ACHN (cell line): ENCODE measurements at regions not wholly inside any gene's neighbourhood (a gene's known extent, or its start where the extent isn't known, plus 50 kb on each side); places are given as distances from the start of the nearest gene placed in this dataset.
"Not testable (repeated sequence)": the region's sequence is repeated elsewhere in the genome, so short reads cannot be mapped to it uniquely, and the experiment has no call there.

Experiments
- DNase-seq: peaks from one replicate; pipeline ENCODE4 v3.0.0-alpha.2; 2015
- in situ Hi-C: cut with HindIII; loops from 2 replicates; pipeline ENCODE4 v1.10.0; 2017; ENCODE audit warnings: low sequenced_read_pairs, low pct_ligation_motif_present, low pct_unique_long_range_greater_than_20kb

DNA sequence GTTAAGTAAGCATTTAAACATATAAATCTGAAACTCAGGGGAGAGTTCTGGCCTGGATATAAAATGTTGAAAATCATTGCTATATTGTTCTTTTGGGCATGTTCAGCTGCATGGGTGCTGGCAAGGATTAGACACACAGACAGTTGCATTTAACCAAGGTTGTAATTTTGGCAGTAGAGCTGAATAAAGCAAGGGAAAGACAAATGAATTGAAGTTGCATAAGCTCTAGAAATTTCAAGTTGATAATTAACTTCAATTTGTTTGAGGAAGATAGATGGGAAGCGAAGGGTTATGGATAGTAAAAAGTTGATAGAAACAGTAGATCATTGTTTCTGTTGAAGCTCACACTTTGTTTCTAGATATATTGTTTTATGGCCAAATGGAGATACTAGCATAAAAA is 97.2 kb upstream of the KCNJ18 start:
- in situ Hi-C loops = no loop called here
- no peak for DNase-seq

- no peak for DNase-seq
- in situ Hi-C loops = no loop called here
These were observed 90.1 kb upstream of the KCNJ18 start for GRCh38 chr17:21602176-21602575.

DNA sequence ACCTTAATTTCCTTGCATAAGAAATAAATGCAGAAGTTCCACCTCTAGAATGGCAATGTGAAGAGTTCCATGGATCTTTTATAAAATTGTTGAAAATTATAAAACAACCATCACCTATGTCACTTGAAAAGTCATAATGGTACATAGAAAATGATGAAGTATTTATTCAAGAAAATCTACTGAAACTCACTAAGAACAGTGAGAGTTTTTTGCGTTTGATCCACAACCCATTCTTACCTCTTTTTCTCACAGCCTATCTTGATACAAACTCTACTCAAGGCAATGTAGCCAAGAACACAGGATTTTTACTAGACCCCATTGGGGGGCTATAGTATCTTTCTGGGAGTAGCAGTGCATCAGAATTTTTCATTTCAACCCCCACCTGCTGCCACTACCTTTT is 89.0 kb upstream of the KCNJ18 start:
- in situ Hi-C loops, DNase-seq: not testable (repeated sequence)

DNA sequence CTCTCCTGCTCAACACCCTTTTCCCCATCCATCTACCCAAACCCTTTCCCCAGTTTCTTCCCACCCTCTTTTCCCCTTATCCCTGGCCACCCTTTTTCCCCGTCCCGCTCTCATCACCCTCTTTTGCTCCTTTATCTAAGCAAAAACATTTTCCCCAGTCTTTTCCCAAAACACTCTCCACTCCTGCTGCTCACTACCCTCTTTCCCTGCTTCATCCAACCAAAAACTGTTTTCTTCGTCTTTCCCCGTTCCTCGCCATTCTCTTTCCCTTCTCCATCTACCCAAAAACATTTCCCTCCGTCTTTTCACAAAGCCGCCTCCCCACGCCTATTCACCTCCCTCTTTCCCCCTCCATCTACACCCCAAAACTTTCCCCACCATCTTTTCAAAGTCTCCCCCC is 80.9 kb upstream of the KCNJ18 start:
- DNase-seq, in situ Hi-C loops: not testable (repeated sequence)

- DNase-seq, in situ Hi-C loops: not testable (repeated sequence)
These were observed 79.9 kb upstream of the KCNJ18 start for GRCh38 chr17:21612123-21613070.

DNA sequence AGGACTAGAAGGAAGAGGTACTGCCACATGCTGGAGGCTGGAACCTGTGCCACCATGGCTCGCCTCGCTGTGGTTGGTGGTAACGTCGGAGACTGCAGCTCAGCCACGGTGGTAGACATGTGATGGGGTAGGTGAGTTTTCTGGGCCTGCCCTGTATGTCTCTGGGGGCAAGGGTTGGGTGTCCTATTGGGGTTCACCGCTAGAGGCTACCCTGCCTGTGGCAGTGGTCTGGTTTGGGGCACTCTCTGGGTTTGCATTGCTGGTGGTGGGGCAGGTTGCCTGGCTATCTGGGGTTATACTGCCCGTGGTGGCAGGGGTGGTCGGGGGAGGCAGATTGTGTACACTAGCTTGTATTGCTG is 79.3 kb upstream of the KCNJ18 start:
- DNase-seq = no peak
- in situ Hi-C loops = no loop called here

DNA sequence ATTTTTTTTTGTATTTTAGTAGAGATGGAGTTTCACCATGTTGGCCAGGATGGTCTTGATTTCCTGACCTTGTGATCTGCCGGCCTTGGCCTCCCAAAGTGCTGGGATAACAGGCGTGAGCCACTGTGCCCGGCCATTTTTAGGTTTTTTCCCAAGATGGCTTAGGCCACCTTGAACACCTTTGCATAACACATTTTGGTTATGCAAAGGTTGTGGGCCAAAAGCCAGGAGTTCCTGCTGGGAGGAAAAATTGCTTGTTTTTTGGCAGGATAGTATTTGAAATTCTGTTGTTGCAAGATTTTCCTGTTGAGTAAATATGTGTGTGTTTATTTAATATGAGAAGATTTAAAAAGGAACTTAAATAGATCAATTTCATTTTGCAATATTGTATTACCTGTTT is 65.3 kb upstream of the KCNJ18 start:
- in situ Hi-C loops = not testable (repeated sequence)

More for the DNA sequence above, 65.3 kb upstream of the KCNJ18 start:
- not testable (repeated sequence) for DNase-seq
